ENCODE measurements at regions not wholly inside any gene's neighbourhood (a gene's known extent, or its start where the extent isn't known, plus 50 kb on each side); places are given as distances from the start of the nearest gene placed in this dataset.
"Not testable (repeated sequence)": the region's sequence is repeated elsewhere in the genome, so short reads cannot be mapped to it uniquely, and the experiment has no call there.

GRCh38 chr3:130800829-130801228 is 54.2 kb upstream of the PIK3R4 start:
- DNase-seq: no peak

GRCh38 chr3:130801473-130801872 is 54.8 kb upstream of the PIK3R4 start:
- DNase-seq: no peak

- DNase-seq: no peak
Measured at GRCh38 chr3:130811557-130811956, 64.9 kb upstream of the PIK3R4 start.

- no peak for DNase-seq
Measured at GRCh38 chr3:130814691-130815472, 68.3 kb upstream of the PIK3R4 start.

GRCh38 chr3:130816561-130817445 is 70.2 kb upstream of the PIK3R4 start:
- DNase-seq: no peak

GRCh38 chr3:130818066-130818465 is 71.4 kb upstream of the PIK3R4 start:
- DNase-seq: not testable (repeated sequence)

- no peak for DNase-seq
Measured at GRCh38 chr3:130820976-130821375, 72.9 kb upstream of the ATP2C1 start.

- no peak for DNase-seq
Measured at GRCh38 chr3:130821806-130822205, 72.1 kb upstream of the ATP2C1 start.

GRCh38 chr3:130823241-130823884 is 70.5 kb upstream of the ATP2C1 start:
- DNase-seq: no peak

GRCh38 chr3:130823996-130824395 is 69.9 kb upstream of the ATP2C1 start:
- DNase-seq: no peak

- no peak for DNase-seq
Measured at GRCh38 chr3:130825762-130826299, 68.1 kb upstream of the ATP2C1 start.

GRCh38 chr3:130826516-130827182 is 67.2 kb upstream of the ATP2C1 start:
- DNase-seq: no peak

- DNase-seq: no peak
Measured at GRCh38 chr3:130827486-130827885, 66.4 kb upstream of the ATP2C1 start.

- DNase-seq: no peak
Measured at GRCh38 chr3:130828948-130829947, 64.6 kb upstream of the ATP2C1 start.

GRCh38 chr3:130831719-130832400 is 62.0 kb upstream of the ATP2C1 start:
- no peak for DNase-seq

GRCh38 chr3:130832401-130832746 is 61.5 kb upstream of the ATP2C1 start:
- not testable (repeated sequence) for DNase-seq

- DNase-seq: no peak
Measured at GRCh38 chr3:130834476-130834875, 59.4 kb upstream of the ATP2C1 start.

- DNase-seq: no peak
Measured at GRCh38 chr3:130835483-130835882, 58.4 kb upstream of the ATP2C1 start.

GRCh38 chr3:130838898-130839600 is 54.8 kb upstream of the ATP2C1 start:
- peak; percentile 28 for DNase-seq

- peak; percentile 59 for DNase-seq
Measured at GRCh38 chr3:130839813-130840212, 54.1 kb upstream of the ATP2C1 start.
